ENCODE measurements at regions not wholly inside any gene's neighbourhood (a gene's known extent, or its start where the extent isn't known, plus 50 kb on each side); places are given as distances from the start of the nearest gene placed in this dataset.

DNA sequence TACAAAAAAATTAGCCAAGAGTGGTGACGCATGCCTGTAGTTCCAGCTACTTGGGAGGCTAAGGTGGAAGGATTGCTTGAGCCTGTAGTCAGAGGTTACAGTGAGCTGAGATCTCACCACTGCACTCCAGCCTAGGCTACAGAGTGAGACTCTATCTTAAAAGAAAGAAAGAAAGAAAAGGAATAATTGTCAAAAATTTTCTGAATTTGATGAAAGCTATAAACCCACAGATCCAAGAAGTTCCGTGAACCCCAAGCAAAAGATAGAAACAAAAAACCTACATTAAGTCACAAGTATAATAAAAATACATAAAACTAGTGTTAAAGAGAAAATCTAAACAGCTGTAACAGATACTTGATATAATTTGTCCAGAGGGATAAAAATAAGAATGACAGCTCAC lies 60.1 kb upstream of the KMT2C start:
- no peak overlapping the region for H4K5ac ChIP-seq (ENCODE audit: low read depth, low read length)
- no peak overlapping the region for H3K23ac ChIP-seq (ENCODE audit: low read depth, low read length)
- H3K9me3 ChIP-seq (ENCODE audit: control insufficient read depth, insufficient read depth, low read length) = no peaks in the 10 kb centered on the region
- H4K91ac ChIP-seq (ENCODE audit: insufficient read depth, low read depth, low read length) = no peak overlapping the region
- H3K4me2 ChIP-seq (ENCODE audit: low read depth, low read length) = no peak overlapping the region
- H3K4ac ChIP-seq (ENCODE audit: low read depth, low read length) = no peak overlapping the region
- TF ChIP-seq RFX5 (IDR thresholded peaks at IDR 0.05; ENCODE audit: low read depth, low read length) (no peak), CHD1 (IDR thresholded peaks at IDR 0.05; ENCODE audit: low read depth, low read length) (no peak), NFE2L2 (IDR thresholded peaks at IDR 0.05; ENCODE audit: low read depth, low read length) (no peak), MAFK (IDR thresholded peaks at IDR 0.05; ENCODE audit: low read depth, low read length) (no peak), FOS (IDR thresholded peaks at IDR 0.05; ENCODE audit: low read depth, low read length) (no peak), BHLHE40 (IDR thresholded peaks at IDR 0.05; ENCODE audit: low read depth, low read length) (no peak), POLR2A (IDR thresholded peaks at IDR 0.05; ENCODE audit: low read depth, low read length) (no peak), SMC3 (IDR thresholded peaks at IDR 0.05; ENCODE audit: low read depth, low read length) (no peak), RCOR1 (IDR thresholded peaks at IDR 0.05; ENCODE audit: insufficient replicate concordance, low read length) (no peak), CEBPB (IDR thresholded peaks at IDR 0.05; ENCODE audit: low read depth, low read length) (no peak), MXI1 (IDR thresholded peaks at IDR 0.05; ENCODE audit: borderline replicate concordance, low read depth, low read length) (no peak), RAD21 (IDR thresholded peaks at IDR 0.05; ENCODE audit: low read length) (no peak), MAZ (IDR thresholded peaks at IDR 0.05; ENCODE audit: borderline replicate concordance, low read depth, low read length) (no peak), CTCF (conservative IDR thresholded peaks at IDR 0.05; ENCODE audit: low read depth, low read length) (no peak)
- TF ChIP-seq, protein P1, sequence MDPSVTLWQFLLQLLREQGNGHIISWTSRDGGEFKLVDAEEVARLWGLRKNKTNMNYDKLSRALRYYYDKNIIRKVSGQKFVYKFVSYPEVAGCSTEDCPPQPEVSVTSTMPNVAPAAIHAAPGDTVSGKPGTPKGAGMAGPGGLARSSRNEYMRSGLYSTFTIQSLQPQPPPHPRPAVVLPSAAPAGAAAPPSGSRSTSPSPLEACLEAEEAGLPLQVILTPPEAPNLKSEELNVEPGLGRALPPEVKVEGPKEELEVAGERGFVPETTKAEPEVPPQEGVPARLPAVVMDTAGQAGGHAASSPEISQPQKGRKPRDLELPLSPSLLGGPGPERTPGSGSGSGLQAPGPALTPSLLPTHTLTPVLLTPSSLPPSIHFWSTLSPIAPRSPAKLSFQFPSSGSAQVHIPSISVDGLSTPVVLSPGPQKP (IDR thresholded peaks at IDR 0.05; ENCODE audit: borderline replicate concordance, low read depth, low read length) = no peak
- TF ChIP-seq, protein P2, sequence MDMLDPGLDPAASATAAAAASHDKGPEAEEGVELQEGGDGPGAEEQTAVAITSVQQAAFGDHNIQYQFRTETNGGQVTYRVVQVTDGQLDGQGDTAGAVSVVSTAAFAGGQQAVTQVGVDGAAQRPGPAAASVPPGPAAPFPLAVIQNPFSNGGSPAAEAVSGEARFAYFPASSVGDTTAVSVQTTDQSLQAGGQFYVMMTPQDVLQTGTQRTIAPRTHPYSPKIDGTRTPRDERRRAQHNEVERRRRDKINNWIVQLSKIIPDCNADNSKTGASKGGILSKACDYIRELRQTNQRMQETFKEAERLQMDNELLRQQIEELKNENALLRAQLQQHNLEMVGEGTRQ (IDR thresholded peaks at IDR 0.05; ENCODE audit: low read depth, low read length) = no peak
- no peaks in the 10 kb centered on the region for H3K36me3 ChIP-seq (ENCODE audit: control insufficient read depth, insufficient read depth, low read length)
- H2AK9ac ChIP-seq (replicated peaks; ENCODE audit: low read depth, low read length, poor library complexity) = no peak overlapping the region
- H2BK20ac ChIP-seq (ENCODE audit: low read depth, low read length) = no peak overlapping the region
- H3K9ac ChIP-seq (ENCODE audit: low read depth, low read length) = no peak overlapping the region
- H3K27me3 ChIP-seq (ENCODE audit: control insufficient read depth, insufficient read depth, low read length) = no peaks in the 10 kb centered on the region
- POLR2A ChIA-PET (ENCODE audit: unreplicated experiment) = no interaction called here
- no peak overlapping the region for H2BK15ac ChIP-seq (ENCODE audit: low read depth, low read length)
- no peak overlapping the region for H2BK5ac ChIP-seq (ENCODE audit: low read depth, low read length, poor library complexity, severe bottlenecking)
- no peaks in the 10 kb centered on the region for H4K20me1 ChIP-seq (ENCODE audit: insufficient read depth, low read length)
- no peak overlapping the region for H2BK120ac ChIP-seq (ENCODE audit: low read depth, low read length)
- no peaks in the 10 kb centered on the region for H3K9me1 ChIP-seq (ENCODE audit: insufficient read depth, low read length)
- CTCF ChIA-PET = interaction anchor here (0.6 to 0.7 kb wide), 3 partner anchors 10 to 365 kb away, joined by 3 to 4 read pairs (median 3); no protein-coding TSS in a partner anchor
- H4K8ac ChIP-seq (ENCODE audit: low read depth in 2 of 2, low read length in 2 of 2) = no peak overlapping the region
- dilution Hi-C loops (cut with HindIII; ENCODE audit: low sequenced_read_pairs, unreplicated experiment) = no loop called here
- no peaks in the 10 kb centered on the region for H3K79me1 ChIP-seq (ENCODE audit: low read depth in 1 of 2, low read length in 2 of 2)
- no peak for DNase-seq
- no peak overlapping the region for H3K27ac ChIP-seq (ENCODE audit: insufficient read depth, low read length)
- BruUV-seq (replicated peaks) = no TSS peak
- no peak overlapping the region for H3K14ac ChIP-seq (replicated peaks; ENCODE audit: low read depth, low read length)
- in situ Hi-C loops (cut with MboI; ENCODE audit: low sequenced_read_pairs) = no loop called here
- H3K4me3 ChIP-seq (ENCODE audit: insufficient read depth, low read depth, low read length) = no peak overlapping the region
- intact Hi-C loops (cut with micrococcal nuclease) = no loop called here
- WGBS, 2 experiments (ENCODE audit: extremely low coverage in 2 of 2, insufficient read length in 1 of 2) = no CpG with 5 or more reads among the region's 2 CpGs
- no peak for ATAC-seq (ENCODE audit: low read depth)
- H2AK5ac ChIP-seq (ENCODE audit: low read depth, low read length) = no peak overlapping the region
- H3K18ac ChIP-seq (ENCODE audit: low read depth, low read length) = no peak overlapping the region
- H2AFZ ChIP-seq (replicated peaks; ENCODE audit: low read length, poor library complexity) = no peak overlapping the region
- no peaks in the 10 kb centered on the region for H3K4me1 ChIP-seq (ENCODE audit: control insufficient read depth, insufficient read depth, low read length)
- H3K56ac ChIP-seq (ENCODE audit: extremely low read depth, insufficient read depth, low read length) = no peak overlapping the region
